GM23338 (cell line): ENCODE measurements at regions not wholly inside any gene's neighbourhood (a gene's known extent, or its start where the extent isn't known, plus 50 kb on each side); places are given as distances from the start of the nearest gene placed in this dataset.

Source experiments
- ATAC-seq: fragments of 200-7000 bp; cut with Tn5 transposase; 3 replicates; pipeline ENCODE4 v1.9.1; 2020
- DNase-seq: peaks from one replicate; pipeline ENCODE4 v3.0.0-alpha.2; 2015; ENCODE audit warnings: low spot score
- H2AFZ ChIP-seq: fragments of 200-600 bp; sonication (generic); 2 replicates; pipeline ENCODE4 v1.8.0; 2016; ENCODE audit warnings: antibody characterized with exemption, mild to moderate bottlenecking, moderate library complexity
- H3F3A ChIP-seq: fragments of 200-600 bp; sonication (generic); replicated peaks from 2 replicates; pipeline ENCODE4 v1.8.0; 2017; ENCODE audit warnings: antibody characterized with exemption, mixed run types, low read depth
- H3K27ac ChIP-seq: fragments of 200-600 bp; sonication (generic); 2 replicates; pipeline ENCODE4 v1.6.1; 2016; ENCODE audit warnings: low read depth
- H3K27me3 ChIP-seq: fragments of 200-600 bp; sonication (generic); 2 replicates; pipeline ENCODE4 v1.8.0; 2016; ENCODE audit warnings: mild to moderate bottlenecking, mixed run types, moderate library complexity; ENCODE audit not compliant: insufficient read depth
- H3K36me3 ChIP-seq: fragments of 200-600 bp; sonication (generic); 2 replicates; pipeline ENCODE4 v1.8.0; 2016; ENCODE audit warnings: mild to moderate bottlenecking; ENCODE audit not compliant: insufficient read depth
- H3K4me1 ChIP-seq: fragments of 200-600 bp; sonication (generic); 2 replicates; pipeline ENCODE4 v1.8.0; 2016; ENCODE audit warnings: mild to moderate bottlenecking, moderate library complexity; ENCODE audit not compliant: insufficient read depth
- H3K4me2 ChIP-seq: fragments of 200-600 bp; sonication (generic); 2 replicates; pipeline ENCODE4 v1.7.1; 2017; ENCODE audit warnings: mixed run types
- H3K4me3 ChIP-seq: fragments of 200-600 bp; sonication (generic); 2 replicates; pipeline ENCODE4 v1.6.1; 2016; ENCODE audit warnings: mixed run types
- H3K79me2 ChIP-seq: fragments of 200-600 bp; sonication (generic); replicated peaks from 2 replicates; pipeline ENCODE4 v1.8.0; 2017; ENCODE audit warnings: mild to moderate bottlenecking; ENCODE audit not compliant: insufficient read depth
- H3K9me2 ChIP-seq: fragments of 200-600 bp; sonication (generic); 2 replicates; pipeline ENCODE4 v1.8.0; 2017; ENCODE audit not compliant: insufficient read depth
- H4K20me1 ChIP-seq: fragments of 200-600 bp; sonication (generic); replicated peaks from 2 replicates; pipeline ENCODE4 v1.8.0; 2017; ENCODE audit warnings: mild to moderate bottlenecking; ENCODE audit not compliant: insufficient read depth
- H3K27ac Mint-ChIP-seq: 2 replicates; pipeline ENCODE4 v1.8.0; 2020; ENCODE audit warnings: inconsistent platforms, mild to moderate bottlenecking, moderate library complexity, mixed read lengths
- H3K27me3 Mint-ChIP-seq: 3 replicates; pipeline ENCODE4 v1.8.0; 2022; ENCODE audit warnings: low read depth, mild to moderate bottlenecking, moderate library complexity, mixed read lengths, inconsistent platforms; ENCODE audit not compliant: insufficient read depth, poor library complexity
- H3K36me3 Mint-ChIP-seq: 3 replicates; pipeline ENCODE4 v1.8.0; 2021; ENCODE audit warnings: low read depth, mild to moderate bottlenecking, inconsistent platforms, moderate library complexity, mixed read lengths
- H3K4me1 Mint-ChIP-seq: 3 replicates; pipeline ENCODE4 v1.8.0; 2020; ENCODE audit warnings: mild to moderate bottlenecking, inconsistent platforms, mixed read lengths
- H3K4me3 Mint-ChIP-seq: 3 replicates; pipeline ENCODE4 v1.8.0; 2021; ENCODE audit warnings: moderate library complexity, mild to moderate bottlenecking, inconsistent platforms, mixed read lengths
- H3K9me3 Mint-ChIP-seq: 3 replicates; pipeline ENCODE4 v1.8.0; 2020; ENCODE audit warnings: moderate library complexity, mild to moderate bottlenecking, inconsistent platforms, mixed read lengths
- CREB1 ChIP-seq: fragments of 250-450 bp; sonication (Bioruptor Pico); IDR thresholded peaks from 2 replicates; pipeline ENCODE4 v1.5.0; 2020; ENCODE audit warnings: low read depth, mild to moderate bottlenecking, moderate library complexity
- EZH2phosphoT487 ChIP-seq: fragments of 200-600 bp; sonication (generic); IDR thresholded peaks from one replicate; pipeline ENCODE4 v1.8.1; 2018; ENCODE audit warnings: antibody characterized with exemption; ENCODE audit not compliant: unreplicated experiment
- ZNF331 ChIP-seq: fragments of 250-450 bp; sonication (Bioruptor Pico); IDR thresholded peaks from 2 replicates; pipeline ENCODE4 v1.5.0; 2020; ENCODE audit warnings: low read depth, mild to moderate bottlenecking, moderate library complexity
- TF ChIP-seq, protein P1 (sequence below): IDR thresholded peaks from one replicate; pipeline ENCODE4 v1.6.1; 2018; ENCODE audit warnings: antibody characterized with exemption; ENCODE audit not compliant: unreplicated experiment
- TF ChIP-seq, protein P2 (sequence below): IDR thresholded peaks from 2 replicates; pipeline ENCODE4 v1.6.1; 2016; ENCODE audit warnings: antibody characterized with exemption

DNA sequence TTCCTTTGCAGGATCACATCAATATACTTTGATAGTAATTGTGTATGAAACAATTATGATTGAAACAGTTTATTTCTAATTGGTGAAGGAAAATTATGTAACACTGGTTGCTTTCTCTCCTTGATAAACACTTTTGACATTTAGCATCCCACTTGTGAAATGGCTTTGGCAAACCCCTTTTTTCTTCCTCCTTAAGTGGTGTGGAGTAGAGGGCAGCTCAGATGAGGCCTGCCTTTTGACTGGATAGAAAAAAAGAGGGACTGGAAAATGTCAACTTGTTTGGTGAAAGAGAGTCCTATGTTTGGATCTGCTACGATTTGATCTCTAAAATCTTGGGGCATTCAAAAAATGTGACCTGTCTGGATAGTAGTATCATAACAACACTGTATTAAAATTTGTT lies 318.3 kb downstream of the MEIS1 start:
- no peak overlapping the region for H3K4me3 Mint-ChIP-seq
- H3K27ac Mint-ChIP-seq = no peak overlapping the region

DNA sequence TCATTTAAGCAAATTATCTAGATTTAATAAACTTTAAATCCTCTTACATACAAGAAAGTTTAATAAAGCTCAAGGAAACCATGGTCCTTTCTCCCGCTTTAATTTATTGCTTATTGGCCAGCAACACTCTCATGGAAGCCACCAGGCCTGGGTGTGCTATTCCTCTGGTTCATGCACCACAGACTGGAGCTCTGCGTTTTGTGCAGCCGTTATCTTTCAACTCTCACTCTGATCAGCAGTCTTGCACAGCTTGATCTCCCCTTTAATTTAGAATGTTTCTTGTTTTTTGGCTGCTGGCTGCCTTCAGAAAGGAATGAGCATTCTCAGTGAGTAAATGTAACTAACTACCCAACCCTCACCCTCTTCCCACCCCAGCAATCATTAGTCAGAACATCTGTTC lies 318.7 kb downstream of the MEIS1 start:
- Mint-ChIP-seq H3K4me1 (peaks cover 12% of the 10 kb centered on the region), H3K27me3 (no peaks in the 10 kb centered on the region), H3K9me3 (peaks cover 5% of the 10 kb centered on the region; the same call in 2 of the 3 replicates), H3K36me3 (peaks cover 3% of the 10 kb centered on the region; the same call in 1 of the 3 replicates), H3K27ac (no peak overlapping the region), H3K4me3 (no peak overlapping the region)
- H3K27ac ChIP-seq = no peak overlapping the region
- ATAC-seq = no peak
- no peaks in the 10 kb centered on the region for H3K79me2 ChIP-seq
- no peaks in the 10 kb centered on the region for H3F3A ChIP-seq
- no peaks in the 10 kb centered on the region for H3K36me3 ChIP-seq
- no peak overlapping the region for H3K4me2 ChIP-seq
- no peak overlapping the region for H3K4me3 ChIP-seq
- no peak for DNase-seq
- peaks cover 10% of the 10 kb centered on the region for H3K4me1 ChIP-seq
- H3K9me2 ChIP-seq = no peaks in the 10 kb centered on the region
- H4K20me1 ChIP-seq = no peaks in the 10 kb centered on the region
- TF ChIP-seq ZNF331 (no peak), EZH2phosphoT487 (no peak), CREB1 (no peak)
- TF ChIP-seq, protein P1, sequence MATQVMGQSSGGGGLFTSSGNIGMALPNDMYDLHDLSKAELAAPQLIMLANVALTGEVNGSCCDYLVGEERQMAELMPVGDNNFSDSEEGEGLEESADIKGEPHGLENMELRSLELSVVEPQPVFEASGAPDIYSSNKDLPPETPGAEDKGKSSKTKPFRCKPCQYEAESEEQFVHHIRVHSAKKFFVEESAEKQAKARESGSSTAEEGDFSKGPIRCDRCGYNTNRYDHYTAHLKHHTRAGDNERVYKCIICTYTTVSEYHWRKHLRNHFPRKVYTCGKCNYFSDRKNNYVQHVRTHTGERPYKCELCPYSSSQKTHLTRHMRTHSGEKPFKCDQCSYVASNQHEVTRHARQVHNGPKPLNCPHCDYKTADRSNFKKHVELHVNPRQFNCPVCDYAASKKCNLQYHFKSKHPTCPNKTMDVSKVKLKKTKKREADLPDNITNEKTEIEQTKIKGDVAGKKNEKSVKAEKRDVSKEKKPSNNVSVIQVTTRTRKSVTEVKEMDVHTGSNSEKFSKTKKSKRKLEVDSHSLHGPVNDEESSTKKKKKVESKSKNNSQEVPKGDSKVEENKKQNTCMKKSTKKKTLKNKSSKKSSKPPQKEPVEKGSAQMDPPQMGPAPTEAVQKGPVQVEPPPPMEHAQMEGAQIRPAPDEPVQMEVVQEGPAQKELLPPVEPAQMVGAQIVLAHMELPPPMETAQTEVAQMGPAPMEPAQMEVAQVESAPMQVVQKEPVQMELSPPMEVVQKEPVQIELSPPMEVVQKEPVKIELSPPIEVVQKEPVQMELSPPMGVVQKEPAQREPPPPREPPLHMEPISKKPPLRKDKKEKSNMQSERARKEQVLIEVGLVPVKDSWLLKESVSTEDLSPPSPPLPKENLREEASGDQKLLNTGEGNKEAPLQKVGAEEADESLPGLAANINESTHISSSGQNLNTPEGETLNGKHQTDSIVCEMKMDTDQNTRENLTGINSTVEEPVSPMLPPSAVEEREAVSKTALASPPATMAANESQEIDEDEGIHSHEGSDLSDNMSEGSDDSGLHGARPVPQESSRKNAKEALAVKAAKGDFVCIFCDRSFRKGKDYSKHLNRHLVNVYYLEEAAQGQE = no peak
- TF ChIP-seq, protein P2, sequence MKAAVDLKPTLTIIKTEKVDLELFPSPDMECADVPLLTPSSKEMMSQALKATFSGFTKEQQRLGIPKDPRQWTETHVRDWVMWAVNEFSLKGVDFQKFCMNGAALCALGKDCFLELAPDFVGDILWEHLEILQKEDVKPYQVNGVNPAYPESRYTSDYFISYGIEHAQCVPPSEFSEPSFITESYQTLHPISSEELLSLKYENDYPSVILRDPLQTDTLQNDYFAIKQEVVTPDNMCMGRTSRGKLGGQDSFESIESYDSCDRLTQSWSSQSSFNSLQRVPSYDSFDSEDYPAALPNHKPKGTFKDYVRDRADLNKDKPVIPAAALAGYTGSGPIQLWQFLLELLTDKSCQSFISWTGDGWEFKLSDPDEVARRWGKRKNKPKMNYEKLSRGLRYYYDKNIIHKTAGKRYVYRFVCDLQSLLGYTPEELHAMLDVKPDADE = no peak
- H3K27me3 ChIP-seq = no peaks in the 10 kb centered on the region
- H2AFZ ChIP-seq = no peak overlapping the region

More for the DNA sequence above, 318.3 kb downstream of the MEIS1 start:
- Mint-ChIP-seq H3K4me1 (peaks cover 12% of the 10 kb centered on the region), H3K27me3 (no peaks in the 10 kb centered on the region), H3K9me3 (peaks cover 5% of the 10 kb centered on the region; the same call in 2 of the 3 replicates), H3K36me3 (peaks cover 3% of the 10 kb centered on the region; the same call in 1 of the 3 replicates)
- TF ChIP-seq, protein P2 = no peak
- no peak overlapping the region for H3K4me2 ChIP-seq
- H3F3A ChIP-seq = no peaks in the 10 kb centered on the region
- no peak overlapping the region for H3K4me3 ChIP-seq
- H3K9me2 ChIP-seq = no peaks in the 10 kb centered on the region
- peaks cover 10% of the 10 kb centered on the region for H3K4me1 ChIP-seq
- no peaks in the 10 kb centered on the region for H4K20me1 ChIP-seq
- H3K36me3 ChIP-seq = no peaks in the 10 kb centered on the region
- H3K27ac ChIP-seq = no peak overlapping the region
- DNase-seq = no peak
- no peaks in the 10 kb centered on the region for H3K27me3 ChIP-seq
- H2AFZ ChIP-seq = no peak overlapping the region
- no peak for ATAC-seq
- H3K79me2 ChIP-seq = no peaks in the 10 kb centered on the region
